ENCODE measurements at regions not wholly inside any gene's neighbourhood (a gene's known extent, or its start where the extent isn't known, plus 50 kb on each side); places are given as distances from the start of the nearest gene placed in this dataset.

GRCh38 chr15:95375281-95375680, 955.2 kb upstream of the NR2F2 start:
- no peak for DNase-seq

GRCh38 chr15:95377258-95377852, 953.1 kb upstream of the NR2F2 start:
- DNase-seq, result no peak

- DNase-seq, result no peak
Observed at GRCh38 chr15:95394186-95395067, 936.1 kb upstream of the NR2F2 start.

- DNase-seq, result no peak
Observed at GRCh38 chr15:95400428-95400827, 930.1 kb upstream of the NR2F2 start.

GRCh38 chr15:95401587-95401986, 928.9 kb upstream of the NR2F2 start:
- DNase-seq, result peak; percentile 54

GRCh38 chr15:95405447-95405846, 925.1 kb upstream of the NR2F2 start:
- no peak for DNase-seq

- DNase-seq, result no peak
Observed at GRCh38 chr15:95407534-95407933, 923.0 kb upstream of the NR2F2 start.

GRCh38 chr15:95409211-95409610, 921.3 kb upstream of the NR2F2 start:
- no peak for DNase-seq

GRCh38 chr15:95409626-95410310, 920.7 kb upstream of the NR2F2 start:
- peak; percentile 70 for DNase-seq

GRCh38 chr15:95410757-95411156, 919.7 kb upstream of the NR2F2 start:
- DNase-seq, result no peak

- no peak for DNase-seq
Observed at GRCh38 chr15:95416576-95416975, 913.9 kb upstream of the NR2F2 start.

- DNase-seq, result no peak
Observed at GRCh38 chr15:95417761-95418160, 912.7 kb upstream of the NR2F2 start.

GRCh38 chr15:95422255-95422654, 908.2 kb upstream of the NR2F2 start:
- no peak for DNase-seq

GRCh38 chr15:95425859-95426258, 904.6 kb upstream of the NR2F2 start:
- no peak for DNase-seq

- DNase-seq, result no peak
Observed at GRCh38 chr15:95429345-95429744, 901.2 kb upstream of the NR2F2 start.

GRCh38 chr15:95431518-95431917, 899.0 kb upstream of the NR2F2 start:
- no peak for DNase-seq

GRCh38 chr15:95432878-95433405, 897.6 kb upstream of the NR2F2 start:
- no peak for DNase-seq

- DNase-seq, result no peak
Observed at GRCh38 chr15:95439922-95440376, 890.6 kb upstream of the NR2F2 start.

GRCh38 chr15:95440712-95441111, 889.8 kb upstream of the NR2F2 start:
- DNase-seq, result no peak

GRCh38 chr15:95442107-95442719, 888.3 kb upstream of the NR2F2 start:
- no peak for DNase-seq

GRCh38 chr15:95444860-95445259, 885.6 kb upstream of the NR2F2 start:
- DNase-seq, result no peak

GRCh38 chr15:95446854-95447253, 883.6 kb upstream of the NR2F2 start:
- no peak for DNase-seq

Measured in renal pelvis (tissue), 1 donor.